ENCODE measurements at regions not wholly inside any gene's neighbourhood (a gene's known extent, or its start where the extent isn't known, plus 50 kb on each side); places are given as distances from the start of the nearest gene placed in this dataset.
"Not testable (repeated sequence)": the region's sequence is repeated elsewhere in the genome, so short reads cannot be mapped to it uniquely, and the experiment has no call there.

DNA sequence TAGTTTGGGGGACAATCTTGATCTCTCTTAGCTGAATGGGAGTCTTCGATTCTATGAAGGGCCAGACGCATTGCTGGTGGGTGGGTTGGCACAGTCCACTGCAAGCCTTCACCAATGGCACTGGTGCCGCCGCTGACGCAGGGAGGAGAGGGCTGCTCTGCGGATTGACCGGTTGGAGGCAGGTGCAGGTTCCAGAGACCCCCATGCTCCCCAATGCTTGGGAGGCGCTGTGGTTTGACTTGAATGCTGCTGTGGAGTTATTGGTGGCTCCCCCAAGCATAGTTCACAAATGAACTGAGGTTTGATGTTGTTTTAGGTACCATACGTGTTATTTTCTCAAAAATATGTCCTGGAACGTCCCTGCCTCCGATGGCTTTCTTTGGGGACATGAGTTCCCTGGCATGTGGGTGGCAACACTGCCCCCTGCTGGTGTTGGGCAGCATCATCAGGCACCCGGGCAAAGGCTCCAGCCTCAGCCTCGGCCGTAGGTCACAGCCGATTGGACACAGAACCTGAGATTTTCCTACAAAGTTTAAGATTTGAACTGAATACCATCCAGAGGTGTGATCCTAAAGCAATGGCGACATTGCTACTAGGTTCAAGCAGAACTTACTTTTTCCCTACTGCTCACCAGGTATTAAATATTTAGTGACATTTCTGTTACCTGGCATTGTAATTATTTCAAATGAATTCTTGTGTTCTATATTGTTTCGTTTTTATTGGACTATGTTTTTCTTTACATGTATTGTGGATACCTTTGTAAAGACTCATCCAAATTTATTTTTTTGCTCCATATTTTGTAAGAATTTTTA, 95.5 kb downstream of the ANKRD10 start:
- H3K27ac ChIP-seq (replicated peaks), result no peak overlapping the region
- H3K4me3 ChIP-seq, result no peak overlapping the region
- peak; percentile 76 for DNase-seq
- intact Hi-C loops (cut with micrococcal nuclease), result loop anchor here (5.0 kb wide), 1 partner anchor 227 kb away; no protein-coding TSS in a partner anchor
- TF ChIP-seq, protein P1, sequence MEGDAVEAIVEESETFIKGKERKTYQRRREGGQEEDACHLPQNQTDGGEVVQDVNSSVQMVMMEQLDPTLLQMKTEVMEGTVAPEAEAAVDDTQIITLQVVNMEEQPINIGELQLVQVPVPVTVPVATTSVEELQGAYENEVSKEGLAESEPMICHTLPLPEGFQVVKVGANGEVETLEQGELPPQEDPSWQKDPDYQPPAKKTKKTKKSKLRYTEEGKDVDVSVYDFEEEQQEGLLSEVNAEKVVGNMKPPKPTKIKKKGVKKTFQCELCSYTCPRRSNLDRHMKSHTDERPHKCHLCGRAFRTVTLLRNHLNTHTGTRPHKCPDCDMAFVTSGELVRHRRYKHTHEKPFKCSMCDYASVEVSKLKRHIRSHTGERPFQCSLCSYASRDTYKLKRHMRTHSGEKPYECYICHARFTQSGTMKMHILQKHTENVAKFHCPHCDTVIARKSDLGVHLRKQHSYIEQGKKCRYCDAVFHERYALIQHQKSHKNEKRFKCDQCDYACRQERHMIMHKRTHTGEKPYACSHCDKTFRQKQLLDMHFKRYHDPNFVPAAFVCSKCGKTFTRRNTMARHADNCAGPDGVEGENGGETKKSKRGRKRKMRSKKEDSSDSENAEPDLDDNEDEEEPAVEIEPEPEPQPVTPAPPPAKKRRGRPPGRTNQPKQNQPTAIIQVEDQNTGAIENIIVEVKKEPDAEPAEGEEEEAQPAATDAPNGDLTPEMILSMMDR (IDR thresholded peaks at IDR 0.05; ENCODE audit: borderline replicate concordance), result peak; percentile 99
- peaks cover 3% of the 10 kb centered on the region for H3K4me1 ChIP-seq
- no peaks in the 10 kb centered on the region for H3K27me3 ChIP-seq (ENCODE audit: low read depth)
- no peaks in the 10 kb centered on the region for H3K9me3 ChIP-seq (replicated peaks)
- no peaks in the 10 kb centered on the region for H3K36me3 ChIP-seq

DNA sequence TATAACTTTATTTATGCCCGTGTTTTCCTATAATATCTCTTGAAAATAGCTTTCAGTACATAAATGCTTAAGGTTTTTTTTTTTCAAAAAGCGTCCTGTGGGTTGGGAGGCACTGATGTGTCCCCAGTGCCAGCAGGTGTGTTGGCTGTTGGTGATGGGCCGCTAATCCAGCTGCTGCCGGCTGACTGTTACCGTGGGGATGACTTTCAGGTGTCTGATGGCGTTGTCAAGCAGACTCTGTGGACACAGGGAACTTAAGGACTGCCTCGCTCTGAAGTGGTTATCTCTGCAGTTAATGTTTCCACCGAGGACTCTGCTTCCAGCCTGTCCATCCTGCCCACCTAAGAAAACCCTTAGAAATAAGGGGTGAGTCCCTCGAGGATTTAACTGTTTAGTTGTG, 94.5 kb downstream of the ANKRD10 start:
- no peaks in the 10 kb centered on the region for H3K9me3 ChIP-seq (replicated peaks)
- intact Hi-C loops (cut with micrococcal nuclease), result no loop called here
- TF ChIP-seq, protein P1 (IDR thresholded peaks at IDR 0.05; ENCODE audit: borderline replicate concordance), result no peak

DNA sequence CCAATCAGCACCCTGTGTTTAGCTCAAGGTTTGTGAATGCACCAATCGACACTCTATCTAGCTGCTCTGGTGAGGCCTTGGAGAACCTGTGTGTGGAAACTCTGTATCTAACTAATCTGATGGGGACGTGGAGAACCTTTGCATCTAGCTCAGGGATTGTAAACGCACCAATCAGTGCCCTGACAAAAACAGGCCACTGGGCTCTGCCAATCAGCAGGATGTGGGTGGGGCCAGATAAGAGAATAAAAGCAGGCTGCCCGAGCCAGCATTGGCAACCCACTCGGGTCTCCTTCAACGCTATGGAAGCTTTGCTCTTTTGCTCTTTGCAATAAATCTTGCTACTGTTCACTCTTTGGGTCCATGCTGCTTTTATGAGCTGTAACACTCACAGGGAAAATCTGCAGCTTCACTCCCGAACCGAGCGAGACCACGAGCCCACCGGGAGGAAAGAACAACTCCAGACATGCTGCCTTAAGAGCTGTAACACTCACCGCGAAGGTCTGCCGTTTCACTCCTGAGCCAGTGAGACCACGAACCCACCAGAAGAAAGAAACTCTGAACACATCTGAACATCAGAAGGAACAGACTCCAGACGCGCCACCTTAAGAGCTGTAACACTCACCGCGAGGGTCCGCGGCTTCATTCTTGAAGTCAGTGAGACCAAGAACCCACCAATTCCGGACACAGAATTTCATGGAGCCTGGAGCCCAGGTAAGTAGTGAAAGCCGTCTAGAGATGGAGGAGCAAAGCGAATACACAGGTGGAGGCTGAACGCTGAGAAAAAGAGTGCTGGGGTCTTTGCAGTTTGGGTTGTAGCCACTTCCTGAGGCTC, 92.8 kb downstream of the ANKRD10 start:
- H3K27ac ChIP-seq (replicated peaks); DNase-seq; H3K4me3 ChIP-seq; H3K36me3 ChIP-seq; H3K9me3 ChIP-seq (replicated peaks); intact Hi-C loops (cut with micrococcal nuclease); H3K4me1 ChIP-seq; H3K27me3 ChIP-seq (ENCODE audit: low read depth): not testable (repeated sequence)

More for the DNA sequence above, 94.5 kb downstream of the ANKRD10 start:
- Histone ChIP-seq H3K27me3 (ENCODE audit: low read depth) (no peaks in the 10 kb centered on the region), H3K4me3 (no peak overlapping the region), H3K36me3 (no peaks in the 10 kb centered on the region), H3K4me1 (peaks cover 3% of the 10 kb centered on the region), H3K27ac (replicated peaks) (no peak overlapping the region)
- no peak for DNase-seq

DNA sequence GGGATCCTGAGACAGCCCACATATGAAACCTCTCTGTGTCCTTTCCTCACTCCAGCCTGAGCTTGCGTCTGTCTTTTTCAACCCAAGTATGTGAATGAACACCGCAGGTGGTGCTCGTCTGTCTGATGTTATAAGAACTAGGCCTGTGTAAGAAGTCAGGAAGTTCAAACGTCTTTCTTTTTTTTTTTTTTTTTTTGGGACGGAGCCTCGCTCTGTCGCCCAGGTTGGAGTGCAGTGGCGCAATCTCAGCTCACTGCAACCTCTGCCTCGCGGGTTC, 92.3 kb downstream of the ANKRD10 start:
- no peak for DNase-seq
- no peak overlapping the region for H3K27ac ChIP-seq (replicated peaks)
- H3K9me3 ChIP-seq (replicated peaks), result no peaks in the 10 kb centered on the region
- intact Hi-C loops (cut with micrococcal nuclease), result no loop called here
- no peak overlapping the region for H3K4me3 ChIP-seq
- H3K27me3 ChIP-seq (ENCODE audit: low read depth), result no peaks in the 10 kb centered on the region
- H3K4me1 ChIP-seq, result peaks cover 3% of the 10 kb centered on the region
- TF ChIP-seq, protein P1 (IDR thresholded peaks at IDR 0.05; ENCODE audit: borderline replicate concordance), result no peak
- no peaks in the 10 kb centered on the region for H3K36me3 ChIP-seq

DNA sequence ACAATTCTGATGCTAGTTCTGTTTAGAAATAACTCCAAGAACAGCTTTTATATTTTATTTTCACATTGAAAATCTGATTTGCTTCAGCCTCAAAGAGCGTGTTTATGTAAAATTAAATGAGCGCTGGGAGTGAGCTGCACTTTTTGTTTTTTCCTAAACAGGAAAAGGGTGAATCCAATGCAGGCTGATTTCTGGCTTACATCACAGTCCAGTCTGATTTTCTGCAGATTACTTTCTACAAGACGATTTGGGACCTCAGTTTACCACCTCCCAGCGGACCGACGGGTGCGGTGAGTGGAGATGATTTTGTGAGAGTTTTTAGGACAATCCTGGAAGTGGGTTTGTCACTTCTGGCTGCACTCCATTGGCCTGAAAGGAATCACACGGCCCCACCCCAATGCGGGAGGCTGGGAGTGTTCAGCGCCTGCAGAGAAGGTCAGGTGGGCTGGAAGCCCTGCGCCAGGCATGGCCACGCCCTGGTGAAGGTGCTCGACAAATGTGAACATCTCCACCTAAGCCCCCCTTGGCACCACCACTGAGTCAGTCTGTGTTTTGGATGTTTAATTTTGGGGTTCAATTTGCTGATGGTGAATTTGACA, 90.1 kb downstream of the ANKRD10 start:
- Histone ChIP-seq H3K4me1 (no peaks in the 10 kb centered on the region), H3K4me3 (no peak overlapping the region), H3K27ac (replicated peaks) (no peak overlapping the region), H3K27me3 (ENCODE audit: low read depth) (peaks cover 11% of the 10 kb centered on the region), H3K36me3 (no peaks in the 10 kb centered on the region), H3K9me3 (replicated peaks) (no peaks in the 10 kb centered on the region)
- TF ChIP-seq, protein P1 (IDR thresholded peaks at IDR 0.05; ENCODE audit: borderline replicate concordance), result no peak
- intact Hi-C loops (cut with micrococcal nuclease), result no loop called here
- no peak for DNase-seq
